ENCODE measurements at regions not wholly inside any gene's neighbourhood (a gene's known extent, or its start where the extent isn't known, plus 50 kb on each side); places are given as distances from the start of the nearest gene placed in this dataset.
"Not testable (repeated sequence)": the region's sequence is repeated elsewhere in the genome, so short reads cannot be mapped to it uniquely, and the experiment has no call there.

DNA sequence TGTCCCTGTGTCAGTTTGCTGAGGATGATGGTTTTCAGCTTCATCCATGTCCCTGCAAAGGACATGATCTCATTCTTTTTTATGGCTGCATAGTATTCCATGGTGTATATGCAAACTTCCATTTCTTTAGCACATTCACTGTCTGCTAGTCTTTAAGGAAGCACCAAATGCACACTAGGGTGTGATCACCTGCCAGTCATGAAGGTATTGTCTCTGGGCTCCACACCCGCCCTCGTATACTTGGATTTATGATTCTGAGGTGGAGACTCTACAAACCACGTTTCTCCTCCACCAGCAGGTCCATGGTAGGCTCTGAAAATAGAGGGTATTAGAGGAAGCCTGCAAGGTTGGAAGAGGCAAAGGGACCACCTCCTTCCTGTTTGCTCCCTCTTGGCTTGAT, 75.9 kb upstream of the MAML3 start:
- intact Hi-C loops (cut with DNase I) = no loop called here
- H3K27me3 ChIP-seq (ENCODE audit: control insufficient read depth, insufficient read depth) = no peaks in the 10 kb centered on the region
- H3K4me3 ChIP-seq (ENCODE audit: low read length) = no peak overlapping the region
- ATAC-seq = no peak
- WGBS = 94% methylated on average over 3 of the region's 3 CpGs
- DNase-seq = no peak
- H3K27ac ChIP-seq (ENCODE audit: low read length) = no peak overlapping the region
- no peaks in the 10 kb centered on the region for H3K4me1 ChIP-seq (ENCODE audit: control insufficient read depth, insufficient read depth, low read length)
- H3K9me3 ChIP-seq (ENCODE audit: control insufficient read depth, low read length) = no peaks in the 10 kb centered on the region

DNA sequence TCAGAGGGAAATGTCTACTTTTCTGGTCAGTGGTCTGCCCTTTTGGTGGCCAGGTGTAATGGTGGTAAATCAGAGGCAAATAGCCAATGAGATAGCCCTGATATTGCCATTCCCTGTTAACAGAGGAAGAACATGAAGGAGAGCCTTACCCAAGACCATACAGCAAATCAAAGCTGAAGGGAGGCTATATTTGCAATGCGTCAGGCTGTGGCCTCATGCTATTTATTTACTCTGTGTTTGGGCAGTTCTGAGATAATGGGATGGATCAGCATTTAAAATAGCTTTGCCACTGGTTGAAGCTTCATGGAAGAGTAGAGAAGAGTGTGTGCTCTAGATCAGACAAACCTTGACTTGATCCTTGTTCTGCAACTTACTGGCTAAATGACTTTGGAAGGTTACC, 73.3 kb upstream of the MAML3 start:
- DNase-seq (no peak), ATAC-seq (no peak)
- 91% methylated on average over 1 of the region's 1 CpG for WGBS
- no peak overlapping the region for H3K4me3 ChIP-seq (ENCODE audit: low read length)
- no peaks in the 10 kb centered on the region for H3K9me3 ChIP-seq (ENCODE audit: control insufficient read depth, low read length)
- intact Hi-C loops (cut with DNase I) = no loop called here
- H3K4me1 ChIP-seq (ENCODE audit: control insufficient read depth, insufficient read depth, low read length) = no peaks in the 10 kb centered on the region
- no peaks in the 10 kb centered on the region for H3K27me3 ChIP-seq (ENCODE audit: control insufficient read depth, insufficient read depth)
- no peak overlapping the region for H3K27ac ChIP-seq (ENCODE audit: low read length)

DNA sequence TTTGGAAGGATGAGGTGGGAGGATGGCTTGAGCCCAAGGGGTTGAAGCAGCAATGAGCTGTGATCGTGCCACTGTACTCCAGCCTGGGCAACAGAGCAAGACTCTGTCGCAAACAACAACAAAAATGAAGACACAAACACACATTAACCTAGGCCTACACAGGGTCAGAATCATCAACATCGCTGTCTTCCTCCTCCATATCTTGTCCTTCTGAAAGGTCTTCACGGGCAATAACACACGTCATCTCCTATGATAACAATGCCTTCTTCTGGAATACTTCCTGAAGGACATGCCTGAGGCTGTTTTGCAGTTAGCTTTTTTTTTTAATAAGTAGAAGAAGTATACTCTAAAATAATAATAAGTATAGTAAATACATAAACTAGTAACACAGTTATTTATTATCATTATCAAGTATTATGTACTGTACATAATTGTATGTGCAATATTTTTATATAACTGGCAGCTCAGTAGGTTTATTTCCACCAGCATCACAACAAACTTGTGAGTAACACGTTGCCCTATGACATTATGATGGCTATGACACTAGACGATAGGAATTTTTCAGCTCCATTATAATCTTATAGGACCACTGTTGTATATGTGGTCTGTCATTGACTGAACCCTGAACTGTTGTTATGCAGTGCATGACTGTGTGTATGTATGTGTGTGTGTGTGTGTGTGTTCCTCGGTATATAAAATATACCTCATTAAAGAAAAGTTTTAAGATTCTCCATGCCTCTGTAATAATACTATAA, 69.2 kb upstream of the MAML3 start:
- intact Hi-C loops (cut with DNase I) = no loop called here
- WGBS = 62% methylated on average over 8 of the region's 8 CpGs

DNA sequence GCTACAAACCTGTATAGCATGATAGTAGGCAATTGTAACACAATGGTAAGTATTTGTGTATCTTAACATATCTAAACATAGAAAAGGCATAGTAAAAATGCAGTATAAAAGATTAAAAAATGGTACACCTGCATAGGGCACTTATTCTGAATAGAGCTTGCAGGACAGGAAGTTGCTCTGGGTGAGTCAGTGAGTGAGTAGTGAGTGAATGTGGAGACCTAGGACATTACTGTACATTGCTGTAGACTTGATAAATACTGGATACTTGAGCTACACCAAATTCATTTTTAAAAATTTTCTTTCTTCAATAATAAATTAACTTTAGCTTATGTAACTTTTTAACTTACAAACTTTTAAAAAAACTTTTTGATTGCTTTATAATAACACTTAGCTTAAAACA, 68.2 kb upstream of the MAML3 start:
- no peaks in the 10 kb centered on the region for H3K4me1 ChIP-seq (ENCODE audit: control insufficient read depth, insufficient read depth, low read length)
- ATAC-seq (no peak), DNase-seq (no peak)
- no peak overlapping the region for H3K4me3 ChIP-seq (ENCODE audit: low read length)
- H3K27ac ChIP-seq (ENCODE audit: low read length) = no peak overlapping the region
- intact Hi-C loops (cut with DNase I) = no loop called here
- H3K9me3 ChIP-seq (ENCODE audit: control insufficient read depth, low read length) = no peaks in the 10 kb centered on the region
- no peaks in the 10 kb centered on the region for H3K27me3 ChIP-seq (ENCODE audit: control insufficient read depth, insufficient read depth)

More for the DNA sequence above, 69.2 kb upstream of the MAML3 start:
- no peaks in the 10 kb centered on the region for H3K9me3 ChIP-seq (ENCODE audit: control insufficient read depth, low read length)
- no peak overlapping the region for H3K4me3 ChIP-seq (ENCODE audit: low read length)
- DNase-seq (no peak), ATAC-seq (no peak)
- no peak overlapping the region for H3K27ac ChIP-seq (ENCODE audit: low read length)
- H3K4me1 ChIP-seq (ENCODE audit: control insufficient read depth, insufficient read depth, low read length) = no peaks in the 10 kb centered on the region
- H3K27me3 ChIP-seq (ENCODE audit: control insufficient read depth, insufficient read depth) = no peaks in the 10 kb centered on the region

DNA sequence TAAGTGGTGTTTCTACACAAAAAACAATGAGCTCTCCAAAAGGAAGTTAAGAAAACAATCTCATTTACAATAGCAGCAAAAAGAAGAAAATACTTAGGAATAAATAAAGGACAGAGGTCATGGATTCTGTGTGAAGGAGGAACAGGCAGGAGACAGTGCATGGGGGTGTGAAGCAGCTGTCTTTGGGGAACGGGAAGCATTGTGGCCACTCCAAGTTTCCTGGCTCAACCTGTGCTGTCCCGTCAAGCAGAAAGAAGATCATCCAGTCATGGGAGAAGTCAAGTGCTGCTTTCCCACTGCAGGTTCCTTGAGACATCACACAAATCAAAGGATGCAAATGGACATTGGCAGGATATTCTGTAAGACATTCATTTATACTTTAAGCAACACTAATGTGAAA, 66.1 kb upstream of the MAML3 start:
- Histone ChIP-seq H3K9me3 (ENCODE audit: control insufficient read depth, low read length) (no peaks in the 10 kb centered on the region), H3K4me3 (ENCODE audit: low read length) (no peak overlapping the region), H3K4me1 (ENCODE audit: control insufficient read depth, insufficient read depth, low read length) (no peaks in the 10 kb centered on the region), H3K27me3 (ENCODE audit: control insufficient read depth, insufficient read depth) (no peaks in the 10 kb centered on the region), H3K27ac (ENCODE audit: low read length) (no peak overlapping the region)
- WGBS = 52% methylated on average over 2 of the region's 2 CpGs
- ATAC-seq = no peak
- no peak for DNase-seq
- intact Hi-C loops (cut with DNase I) = no loop called here

DNA sequence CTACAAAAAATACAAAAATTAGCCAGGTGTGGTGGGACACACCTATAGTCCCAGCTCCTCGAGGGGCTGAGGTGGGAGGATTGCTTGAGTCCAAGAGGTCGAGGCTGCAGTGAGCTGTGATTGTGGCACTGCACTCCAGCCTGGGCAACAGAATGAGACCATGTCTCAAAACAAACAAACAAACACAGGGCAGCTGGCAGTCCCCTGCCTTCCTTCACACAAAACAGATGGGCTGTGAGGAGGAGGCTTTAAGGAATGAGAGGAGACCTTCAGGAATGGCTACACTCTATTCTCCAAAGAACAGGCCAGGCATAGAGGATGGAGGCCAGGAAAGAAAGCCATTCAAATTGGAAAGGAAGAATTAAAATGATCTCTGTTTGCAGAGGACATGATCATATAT, 65.6 kb upstream of the MAML3 start:
- Histone ChIP-seq H3K27me3 (ENCODE audit: control insufficient read depth, insufficient read depth) (no peaks in the 10 kb centered on the region), H3K27ac (ENCODE audit: low read length) (no peak overlapping the region), H3K9me3 (ENCODE audit: control insufficient read depth, low read length) (no peaks in the 10 kb centered on the region), H3K4me1 (ENCODE audit: control insufficient read depth, insufficient read depth, low read length) (no peaks in the 10 kb centered on the region), H3K4me3 (ENCODE audit: low read length) (no peak overlapping the region)
- WGBS = 70% methylated on average over 2 of the region's 2 CpGs
- intact Hi-C loops (cut with DNase I) = no loop called here
- DNase-seq (no peak), ATAC-seq (no peak)

DNA sequence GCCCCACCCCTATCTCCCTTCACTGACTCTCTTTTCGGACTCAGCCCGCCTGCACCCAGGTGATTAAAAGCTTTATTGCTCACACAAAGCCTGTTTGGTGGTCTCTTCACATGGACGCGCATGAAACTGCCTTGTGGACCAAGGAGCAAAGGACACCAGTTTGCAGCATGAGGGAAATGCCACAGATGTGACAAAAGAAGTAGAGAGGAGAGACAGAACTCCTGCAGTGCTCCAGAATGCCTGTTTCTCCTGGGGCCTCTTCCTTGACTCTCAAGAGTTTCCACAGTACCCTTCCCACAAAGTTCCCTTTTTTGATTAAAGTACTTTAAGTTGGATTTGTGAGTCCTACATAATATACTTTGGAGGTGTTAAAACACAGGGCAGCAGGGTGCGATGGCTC, 65.1 kb upstream of the MAML3 start:
- ATAC-seq; H3K4me1 ChIP-seq (ENCODE audit: control insufficient read depth, insufficient read depth, low read length); DNase-seq; H3K27ac ChIP-seq (ENCODE audit: low read length); H3K9me3 ChIP-seq (ENCODE audit: control insufficient read depth, low read length); H3K4me3 ChIP-seq (ENCODE audit: low read length); intact Hi-C loops (cut with DNase I); H3K27me3 ChIP-seq (ENCODE audit: control insufficient read depth, insufficient read depth): not testable (repeated sequence)
- 92% methylated on average over 5 of the region's 5 CpGs for WGBS

DNA sequence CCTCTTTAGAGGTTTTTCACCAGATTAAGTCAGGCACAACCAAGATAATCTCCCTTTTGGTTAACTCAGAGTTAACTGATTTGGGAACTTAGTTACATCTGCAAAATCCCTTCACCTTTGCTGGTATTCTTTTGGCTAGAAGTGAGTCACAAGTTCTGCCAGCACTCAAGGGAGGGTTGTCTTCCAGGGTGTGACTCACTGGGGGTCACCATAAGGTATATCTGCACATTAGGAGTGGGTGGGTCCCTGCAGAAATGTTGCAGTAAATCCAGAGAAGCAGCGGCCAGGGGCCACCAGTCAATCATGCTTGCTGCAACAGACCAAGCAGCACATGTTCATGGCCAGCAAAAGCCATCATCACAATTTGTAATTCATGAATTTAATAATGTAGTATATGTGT, 59.8 kb upstream of the MAML3 start:
- H3K27ac ChIP-seq (ENCODE audit: low read length) = no peak overlapping the region
- no peak overlapping the region for H3K4me3 ChIP-seq (ENCODE audit: low read length)
- no peak for DNase-seq
- intact Hi-C loops (cut with DNase I) = no loop called here
- 84% methylated on average over 1 of the region's 1 CpG for WGBS
- ATAC-seq = no peak
- no peaks in the 10 kb centered on the region for H3K4me1 ChIP-seq (ENCODE audit: control insufficient read depth, insufficient read depth, low read length)
- no peaks in the 10 kb centered on the region for H3K9me3 ChIP-seq (ENCODE audit: control insufficient read depth, low read length)
- H3K27me3 ChIP-seq (ENCODE audit: control insufficient read depth, insufficient read depth) = no peaks in the 10 kb centered on the region

DNA sequence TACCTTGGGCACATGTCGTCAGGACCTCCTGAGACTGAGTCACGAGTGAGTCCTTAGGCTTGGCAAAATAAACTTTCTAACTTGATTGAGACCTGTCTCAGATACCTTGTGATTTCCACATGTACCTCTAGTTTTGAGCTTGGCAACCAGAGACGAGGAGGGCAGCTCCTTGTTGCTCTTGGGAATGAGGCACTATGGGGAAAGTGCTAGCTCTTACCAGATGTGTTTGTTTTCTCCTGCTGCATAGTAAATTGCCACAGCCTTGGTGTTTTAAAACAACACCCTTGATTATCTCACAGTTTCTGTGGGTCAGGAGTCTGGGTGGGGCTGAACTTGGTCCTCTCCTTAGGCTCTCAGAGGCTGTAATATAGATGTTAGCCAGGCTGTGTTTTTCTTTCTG, 59.1 kb upstream of the MAML3 start:
- no peaks in the 10 kb centered on the region for H3K9me3 ChIP-seq (ENCODE audit: control insufficient read depth, low read length)
- no peaks in the 10 kb centered on the region for H3K27me3 ChIP-seq (ENCODE audit: control insufficient read depth, insufficient read depth)
- DNase-seq = no peak
- no peak overlapping the region for H3K27ac ChIP-seq (ENCODE audit: low read length)
- ATAC-seq = no peak
- no peaks in the 10 kb centered on the region for H3K4me1 ChIP-seq (ENCODE audit: control insufficient read depth, insufficient read depth, low read length)
- no peak overlapping the region for H3K4me3 ChIP-seq (ENCODE audit: low read length)
- intact Hi-C loops (cut with DNase I) = no loop called here
- 76% methylated on average over 3 of the region's 3 CpGs for WGBS

DNA sequence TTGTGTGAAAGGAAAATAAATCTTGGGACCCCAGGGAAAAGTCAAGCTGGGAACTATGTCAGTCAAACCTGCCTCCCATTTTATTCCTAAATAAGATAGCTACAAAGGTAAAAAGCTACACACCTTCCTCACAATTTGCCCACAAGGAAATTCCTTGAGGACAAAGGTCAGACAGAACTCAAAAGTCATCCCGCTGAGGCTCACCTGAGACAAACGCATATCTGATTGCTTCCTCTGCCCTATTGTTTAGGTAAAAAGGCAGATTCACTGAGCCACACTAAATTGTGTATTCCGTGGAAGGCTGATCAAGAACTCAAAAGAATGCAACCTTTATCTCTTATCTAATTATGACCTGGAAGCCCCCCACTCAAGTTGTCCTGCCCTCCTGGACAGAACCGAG, 58.7 kb upstream of the MAML3 start:
- whole genome bisulfite sequencing = 77% methylated on average over 4 of the region's 4 CpGs
- intact Hi-C loops (cut with DNase I) = no loop called here
- ATAC-seq (no peak), DNase-seq (no peak)
- Histone ChIP-seq H3K9me3 (ENCODE audit: control insufficient read depth, low read length) (no peaks in the 10 kb centered on the region), H3K27me3 (ENCODE audit: control insufficient read depth, insufficient read depth) (no peaks in the 10 kb centered on the region), H3K27ac (ENCODE audit: low read length) (no peak overlapping the region), H3K4me3 (ENCODE audit: low read length) (no peak overlapping the region), H3K4me1 (ENCODE audit: control insufficient read depth, insufficient read depth, low read length) (no peaks in the 10 kb centered on the region)

DNA sequence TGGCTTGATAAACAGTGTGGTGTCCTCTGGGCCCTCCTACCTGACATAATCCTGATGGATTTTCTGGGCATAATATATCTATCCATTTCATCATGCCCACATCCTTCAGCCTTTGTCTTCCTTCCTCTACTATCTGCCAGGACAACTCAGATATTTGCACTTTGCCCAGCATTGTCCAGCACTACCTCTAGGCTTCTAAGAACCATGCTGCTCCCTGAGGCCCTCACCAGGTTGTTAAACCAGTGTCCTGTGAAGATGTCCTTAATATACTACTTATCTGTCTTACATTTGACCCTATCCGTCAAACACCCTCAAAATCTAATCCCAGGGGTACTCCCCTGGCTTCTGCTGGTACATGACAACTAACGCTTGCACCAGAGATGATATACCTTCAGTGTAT, 58.2 kb upstream of the MAML3 start:
- Histone ChIP-seq H3K4me1 (ENCODE audit: control insufficient read depth, insufficient read depth, low read length) (no peaks in the 10 kb centered on the region), H3K27me3 (ENCODE audit: control insufficient read depth, insufficient read depth) (no peaks in the 10 kb centered on the region), H3K27ac (ENCODE audit: low read length) (no peak overlapping the region), H3K9me3 (ENCODE audit: control insufficient read depth, low read length) (no peaks in the 10 kb centered on the region), H3K4me3 (ENCODE audit: low read length) (no peak overlapping the region)
- WGBS = 93% methylated on average over 2 of the region's 2 CpGs
- intact Hi-C loops (cut with DNase I) = no loop called here
- no peak for ATAC-seq
- DNase-seq = no peak

DNA sequence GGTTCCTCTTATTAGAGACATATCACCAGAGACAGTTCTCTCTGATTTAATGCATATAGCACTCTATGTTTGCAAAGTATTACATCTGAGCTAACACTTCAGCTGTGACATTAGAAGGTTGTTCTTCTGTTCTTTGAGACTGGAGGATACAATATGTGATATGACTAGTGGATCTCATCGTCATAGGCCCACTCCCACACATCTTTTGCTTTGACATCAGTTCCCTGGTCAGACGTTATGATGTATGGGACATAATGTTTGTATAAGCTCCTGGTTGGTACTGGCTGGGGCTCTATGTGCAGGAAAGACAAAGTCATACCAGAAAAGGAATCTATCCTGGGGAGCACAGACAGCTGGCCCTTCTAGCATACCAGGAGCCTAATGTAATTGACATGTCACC, 57.7 kb upstream of the MAML3 start:
- Histone ChIP-seq H3K27ac (ENCODE audit: low read length) (no peak overlapping the region), H3K9me3 (ENCODE audit: control insufficient read depth, low read length) (no peaks in the 10 kb centered on the region), H3K4me1 (ENCODE audit: control insufficient read depth, insufficient read depth, low read length) (no peaks in the 10 kb centered on the region), H3K27me3 (ENCODE audit: control insufficient read depth, insufficient read depth) (no peaks in the 10 kb centered on the region), H3K4me3 (ENCODE audit: low read length) (no peak overlapping the region)
- no peak for DNase-seq
- WGBS = 72% methylated on average over 2 of the region's 2 CpGs
- no peak for ATAC-seq
- intact Hi-C loops (cut with DNase I) = no loop called here

Measured in right cardiac atrium (tissue), 5 donors.